Transverse colon (tissue), 4 donors: ENCODE measurements at regions not wholly inside any gene's neighbourhood (a gene's known extent, or its start where the extent isn't known, plus 50 kb on each side); places are given as distances from the start of the nearest gene placed in this dataset.

Experiments
- DNase-seq: peaks from one replicate; pipeline ENCODE4 v3.0.0-alpha.2; 2019
- H3K27ac ChIP-seq, 4 donors: fragments of 200-600 bp; sonication (generic); 2 replicates each; pipeline ENCODE4 v1.5.1; 2016 to 2018; ENCODE audit warnings: inconsistent platforms in 4 of 4
- H3K27me3 ChIP-seq: fragments of 200-600 bp; sonication (generic); 2 replicates; pipeline ENCODE4 v1.5.1; 2017; ENCODE audit warnings: inconsistent platforms
- H3K36me3 ChIP-seq, 4 donors: fragments of 200-600 bp; sonication (generic); 2 replicates each; pipeline ENCODE4 v1.5.1; 2017 to 2019; ENCODE audit warnings: inconsistent platforms in 4 of 4
- H3K4me1 ChIP-seq, 4 donors: fragments of 200-600 bp; sonication (generic); 2 replicates each; pipeline ENCODE4 v1.5.1; 2017 to 2020; ENCODE audit warnings: inconsistent platforms in 4 of 4
- H3K4me3 ChIP-seq, 4 donors: fragments of 200-600 bp; sonication (generic); 1 replicate in 1 of 4; 2 replicates in 3 of 4; pipeline versions ENCODE4 v1.5.1 to v1.6.1; 2017 to 2019; ENCODE audit warnings: inconsistent platforms in 4 of 4
- H3K9me3 ChIP-seq, 2 donors: fragments of 200-600 bp; sonication (generic); 2 replicates each; pipeline ENCODE4 v1.5.1; 2017 to 2019; ENCODE audit warnings: inconsistent platforms in 2 of 2
- CTCF ChIP-seq, 5 experiments: fragments of 200-600 bp in 3 of 5; fragments of 450-650 bp in 2 of 5; sonication (generic) in 3 of 5; IDR thresholded peaks; 1 replicate in 2 of 5; 2 replicates in 3 of 5; pipeline ENCODE4 v1.5.1; 2016 to 2017; ENCODE audit warnings: antibody characterized with exemption in 5 of 5, inconsistent platforms in 3 of 5, mild to moderate bottlenecking in 2 of 5, moderate library complexity in 1 of 5
- EP300 ChIP-seq: sonication (generic); formaldehyde crosslinking; IDR thresholded peaks from one replicate; pipeline ENCODE4 v1.6.1; 2017; ENCODE audit warnings: antibody characterized with exemption, low read depth
- POLR2A ChIP-seq: fragments of 450-650 bp; IDR thresholded peaks from one replicate; pipeline ENCODE4 v1.6.1; 2016; ENCODE audit warnings: antibody characterized with exemption, mild to moderate bottlenecking, moderate library complexity
- POLR2AphosphoS5 ChIP-seq, 3 donors: sonication (generic); formaldehyde crosslinking; IDR thresholded peaks; one replicate each; pipeline ENCODE4 v1.6.1; 2016; ENCODE audit warnings: antibody characterized with exemption in 3 of 3
- WGBS, 2 donors: methylation state at CpG; one replicate each; pipeline ENCODE4 v1.1.5; 2018; ENCODE audit warnings: low coverage in 1 of 2; 5-methylcytosine and 5-hydroxymethylcytosine counted together
- in situ Hi-C, 4 donors: fragments of 200-750 bp; cut with MboI; loops; one replicate each; pipeline versions ENCODE4 v1.15.0 to v1.15.1; 2017; ENCODE audit warnings: low sequenced_read_pairs in 3 of 4, low pct_ligation_motif_present in 1 of 4, low pct_unique_long_range_greater_than_20kb in 1 of 4
- intact Hi-C: fragments of 100-400 bp; cut with DNase I; formaldehyde crosslinking; loops from one replicate; pipeline ENCODE4 v1.15.1; 2023; ENCODE audit warnings: low total_unique reads

DNA sequence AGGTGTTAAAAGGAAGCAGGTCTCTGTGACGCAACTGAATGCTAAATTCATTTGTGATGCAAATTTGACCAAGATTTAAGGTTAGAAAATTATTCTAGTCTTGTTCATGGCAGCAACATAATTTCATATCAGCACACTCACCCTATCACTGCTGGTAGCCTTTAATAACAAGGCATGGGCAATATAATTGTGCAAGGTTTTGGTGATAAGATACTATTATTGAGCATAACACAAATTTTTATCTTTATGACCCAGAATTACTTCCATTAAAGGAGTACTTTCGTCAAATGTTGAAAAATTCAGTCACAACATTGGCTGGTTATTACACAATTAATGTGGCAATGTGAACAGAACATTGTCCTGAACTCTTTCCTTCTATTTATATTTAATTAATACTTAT lies 96.0 kb upstream of the PAM start:
- TF ChIP-seq EP300, result no peak
- TF ChIP-seq POLR2A, result no peak
- no peak for TF ChIP-seq CTCF (IDR thresholded peaks at IDR 0.05)
- no peak for TF ChIP-seq POLR2AphosphoS5 (IDR thresholded peaks at IDR 0.05)
- intact Hi-C loops (no loop called here), in situ Hi-C loops (no loop called here)
- Histone ChIP-seq H3K27ac (no peak overlapping the region), H3K4me3 (no peak overlapping the region), H3K4me1 (no peaks in the 10 kb centered on the region), H3K9me3 (no peaks in the 10 kb centered on the region), H3K36me3 (no peaks in the 10 kb centered on the region), H3K27me3 (no peaks in the 10 kb centered on the region)
- DNase-seq, result no peak
- WGBS, 2 donors, result 52 to 59% methylated on average over 2 of the region's 2 CpGs

GRCh38 chr5:102660111-102660510 lies 95.0 kb upstream of the PAM start:
- intact Hi-C loops, result no loop called here
- no peak for DNase-seq
- no peak for TF ChIP-seq EP300
- TF ChIP-seq CTCF (IDR thresholded peaks at IDR 0.05), result no peak
- no peak for TF ChIP-seq POLR2AphosphoS5 (IDR thresholded peaks at IDR 0.05)
- TF ChIP-seq POLR2A, result no peak
- Histone ChIP-seq H3K27ac (no peak overlapping the region), H3K36me3 (no peaks in the 10 kb centered on the region), H3K4me1 (no peaks in the 10 kb centered on the region), H3K9me3 (no peaks in the 10 kb centered on the region), H3K4me3 (no peak overlapping the region), H3K27me3 (no peaks in the 10 kb centered on the region)
- in situ Hi-C loops, result no loop called here
- 93 to 95% methylated on average over 2 of the region's 2 CpGs for WGBS, 2 donors

DNA sequence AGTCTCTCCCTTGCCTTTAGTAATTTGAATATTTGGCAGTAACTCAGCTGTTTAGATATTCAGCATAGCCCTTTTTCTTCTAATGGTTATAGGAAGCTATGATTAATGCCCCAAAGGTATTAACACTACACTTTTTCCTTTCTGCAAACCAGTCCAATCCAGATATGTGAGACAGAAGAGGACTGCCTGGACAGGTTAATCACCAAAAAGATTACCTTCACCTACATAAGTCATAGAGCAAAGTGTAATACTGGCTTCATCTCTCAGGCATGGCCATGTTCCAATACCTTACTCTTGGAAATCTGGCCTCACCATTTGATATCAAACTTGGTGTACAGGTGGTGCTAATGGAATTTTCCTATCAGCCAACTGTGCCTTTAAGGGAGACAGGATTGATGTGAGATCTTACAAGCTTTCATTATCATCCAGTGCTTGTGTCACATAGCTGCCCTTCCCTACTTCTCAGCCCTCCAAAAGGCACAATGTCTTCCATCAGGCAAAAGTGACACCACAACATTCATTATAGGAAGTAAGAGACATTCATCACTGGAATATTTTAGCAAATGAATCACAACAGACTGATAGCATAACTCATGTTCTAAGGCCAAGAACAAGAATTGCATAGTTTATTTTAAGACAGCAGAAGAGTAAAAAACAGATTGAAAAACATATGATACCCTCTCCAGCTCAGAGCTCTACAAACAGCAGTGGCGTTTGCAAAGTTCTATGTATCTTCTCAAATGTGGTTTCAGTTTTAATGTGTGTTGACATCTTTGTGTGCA lies 91.2 kb upstream of the PAM start:
- in situ Hi-C loops (no loop called here), intact Hi-C loops (no loop called here)
- no peaks in the 10 kb centered on the region for H3K27me3 ChIP-seq
- H3K4me1 ChIP-seq, result no peaks in the 10 kb centered on the region
- no peak for DNase-seq
- no peak overlapping the region for H3K27ac ChIP-seq
- TF ChIP-seq POLR2A, result no peak
- TF ChIP-seq POLR2AphosphoS5 (IDR thresholded peaks at IDR 0.05), result no peak
- TF ChIP-seq EP300, result no peak
- no peak for TF ChIP-seq CTCF (IDR thresholded peaks at IDR 0.05)
- WGBS, 2 donors, result 34 to 38% methylated on average over 1 of the region's 1 CpG
- no peaks in the 10 kb centered on the region for H3K9me3 ChIP-seq
- no peaks in the 10 kb centered on the region for H3K36me3 ChIP-seq
- no peak overlapping the region for H3K4me3 ChIP-seq

GRCh38 chr5:102664616-102665335 lies 90.3 kb upstream of the PAM start:
- in situ Hi-C loops, result no loop called here
- H3K4me3 ChIP-seq, result no peak overlapping the region
- H3K36me3 ChIP-seq, result no peaks in the 10 kb centered on the region
- H3K4me1 ChIP-seq, result no peaks in the 10 kb centered on the region
- no peak overlapping the region for H3K27ac ChIP-seq
- 51 to 71% methylated on average over 4 of the region's 4 CpGs for WGBS, 2 donors
- H3K27me3 ChIP-seq, result no peaks in the 10 kb centered on the region
- no peak for DNase-seq
- TF ChIP-seq EP300, result no peak
- no peak for TF ChIP-seq CTCF (IDR thresholded peaks at IDR 0.05)
- TF ChIP-seq POLR2A, result no peak
- no peak for TF ChIP-seq POLR2AphosphoS5 (IDR thresholded peaks at IDR 0.05)
- no peaks in the 10 kb centered on the region for H3K9me3 ChIP-seq
- intact Hi-C loops, result no loop called here
